Activated CD4-positive, alpha-beta memory T cell treated with anti-CD3 and anti-CD28 coated beads for 36 hours (primary cell): ENCODE measurements at regions not wholly inside any gene's neighbourhood (a gene's known extent, or its start where the extent isn't known, plus 50 kb on each side); places are given as distances from the start of the nearest gene placed in this dataset.

ENCODE experiments used
- CTCF ChIA-PET: fragments of 350-600 bp; sonication (Branson Sonifier 250); formaldehyde crosslinking; loops from one replicate; lab custom pipeline; 2021; ENCODE audit warnings: antibody characterized with exemption, inconsistent platforms; lab: Charles Lee
- POLR2A ChIA-PET: fragments of 350-600 bp; sonication (Branson Sonifier 250); formaldehyde crosslinking; loops from one replicate; lab custom pipeline; 2021; ENCODE audit warnings: antibody characterized with exemption; lab: Charles Lee
- DNase-seq: peaks from one replicate; pipeline ENCODE4 v3.0.0-alpha.2; 2020
- H3K27ac Mint-ChIP-seq: one replicate; pipeline ENCODE4 v1.8.0; 2021; ENCODE audit warnings: mixed read lengths
- H3K27me3 Mint-ChIP-seq: one replicate; pipeline ENCODE4 v1.8.0; 2021; ENCODE audit warnings: mixed read lengths
- H3K36me3 Mint-ChIP-seq: one replicate; pipeline ENCODE4 v1.8.0; 2021; ENCODE audit warnings: mixed read lengths
- H3K4me1 Mint-ChIP-seq: one replicate; pipeline ENCODE4 v1.8.0; 2021; ENCODE audit warnings: low read depth, mixed read lengths
- H3K4me3 Mint-ChIP-seq: one replicate; pipeline ENCODE4 v1.8.0; 2021; ENCODE audit warnings: mild to moderate bottlenecking, mixed read lengths
- H3K9me3 Mint-ChIP-seq: one replicate; pipeline ENCODE4 v1.8.0; 2021; ENCODE audit warnings: mixed read lengths
- intact Hi-C: fragments of 100-400 bp; cut with micrococcal nuclease; formaldehyde crosslinking; loops from one replicate; pipeline ENCODE4 v1.15.1; 2023

DNA sequence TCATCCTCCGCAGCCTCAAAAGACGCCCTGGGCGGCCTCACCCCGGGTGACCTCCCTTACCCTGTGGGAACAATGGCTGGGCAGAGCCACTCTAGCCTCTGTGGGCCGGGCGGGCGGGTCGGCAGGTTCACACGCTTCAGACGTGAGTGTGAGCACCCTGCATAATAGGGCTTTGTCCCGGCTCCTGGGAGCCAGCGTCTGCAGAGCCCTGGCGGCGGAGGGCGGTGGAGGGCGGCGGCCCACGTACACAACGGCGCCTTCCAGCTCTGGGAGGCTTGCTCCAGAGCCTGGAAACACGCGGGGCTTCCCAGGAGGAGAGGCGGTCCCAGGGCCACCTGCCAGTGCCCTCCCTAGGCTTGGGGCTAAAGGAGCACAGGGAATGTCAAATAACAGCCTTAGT is 205.6 kb downstream of the BCL11B start:
- ChIA-PET POLR2A (no interaction called here), CTCF (interaction anchor here (0.6 kb wide), 1 partner anchor 48 kb away, joined by 3 read pairs; no protein-coding TSS in a partner anchor)
- no peak overlapping the region for H3K27ac Mint-ChIP-seq

DNA sequence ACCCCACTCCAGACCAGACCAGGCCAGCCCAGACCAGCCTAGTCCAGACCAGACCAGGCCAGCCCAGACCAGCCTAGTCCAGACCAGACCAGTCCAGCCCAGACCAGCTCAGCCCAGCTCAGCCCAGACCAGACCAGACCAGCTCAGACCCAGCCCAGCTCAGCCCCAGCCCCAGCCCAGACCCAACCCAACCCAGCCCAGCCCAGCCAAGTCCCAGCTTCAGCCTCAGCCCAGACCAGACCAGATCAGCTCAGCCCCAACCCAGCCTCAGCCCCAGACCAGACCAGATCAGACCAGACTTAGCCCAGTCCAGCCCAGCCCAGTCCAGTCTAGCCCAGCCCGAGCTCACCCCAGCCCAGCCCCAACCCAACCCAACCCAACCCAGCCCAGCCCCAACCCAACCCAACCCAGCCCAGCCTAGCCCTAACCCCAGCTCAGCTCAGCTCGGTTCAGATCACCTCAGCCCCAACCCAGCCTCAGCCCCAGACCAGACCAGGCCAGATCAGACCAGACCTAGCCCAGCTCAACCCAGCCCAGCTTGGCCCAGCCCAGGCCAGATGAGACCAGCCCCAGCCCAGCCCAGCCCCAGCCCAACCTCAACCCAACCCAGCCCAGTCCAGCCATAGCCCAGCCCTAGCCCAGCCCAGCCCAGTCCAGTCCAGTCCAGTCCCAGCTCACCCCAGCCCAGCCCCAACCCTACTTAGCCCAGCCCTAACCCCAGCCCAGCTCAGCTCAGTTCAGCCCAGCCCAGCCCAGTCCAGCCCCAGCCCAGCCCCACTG is 204.7 kb downstream of the BCL11B start:
- POLR2A ChIA-PET, result no interaction called here
- intact Hi-C loops, result no loop called here
- no peak overlapping the region for H3K27ac Mint-ChIP-seq
- CTCF ChIA-PET, result interaction anchor here (0.6 kb wide), 1 partner anchor 47 kb away, joined by 3 read pairs; no protein-coding TSS in a partner anchor
- H3K36me3 Mint-ChIP-seq, result no peaks in the 10 kb centered on the region
- H3K27me3 Mint-ChIP-seq, result no peaks in the 10 kb centered on the region
- peaks cover 2% of the 10 kb centered on the region for H3K9me3 Mint-ChIP-seq
- H3K4me3 Mint-ChIP-seq, result no peak overlapping the region
- DNase-seq, result no peak
- H3K4me1 Mint-ChIP-seq, result no peaks in the 10 kb centered on the region

More for the DNA sequence above, 205.6 kb downstream of the BCL11B start:
- intact Hi-C loops, result no loop called here
- H3K4me1 Mint-ChIP-seq, result no peaks in the 10 kb centered on the region
- DNase-seq, result no peak
- no peak overlapping the region for H3K4me3 Mint-ChIP-seq
- no peaks in the 10 kb centered on the region for H3K9me3 Mint-ChIP-seq
- H3K36me3 Mint-ChIP-seq, result no peaks in the 10 kb centered on the region
- H3K27me3 Mint-ChIP-seq, result no peaks in the 10 kb centered on the region

DNA sequence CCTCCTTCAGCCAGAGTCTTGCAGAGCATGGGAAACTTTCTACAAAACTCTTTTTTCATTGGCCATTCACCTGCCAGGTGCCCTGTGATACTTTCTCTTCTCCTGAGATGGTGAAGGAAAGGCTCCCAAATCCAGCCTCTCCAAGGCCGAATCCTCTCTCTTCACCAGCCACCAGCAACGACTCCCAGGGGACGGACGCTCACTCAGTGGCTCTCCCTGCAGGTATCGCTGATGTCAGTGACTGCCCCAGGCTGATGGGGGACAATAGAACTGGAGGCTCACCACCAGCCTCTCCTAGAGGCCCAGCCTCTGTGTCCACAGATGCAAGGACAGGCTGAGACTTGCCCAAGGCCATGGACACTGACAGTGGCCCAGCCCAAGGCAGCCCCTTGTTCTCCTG is 204.1 kb downstream of the BCL11B start:
- H3K27ac Mint-ChIP-seq, result no peak overlapping the region
- no peaks in the 10 kb centered on the region for H3K36me3 Mint-ChIP-seq
- no peaks in the 10 kb centered on the region for H3K4me1 Mint-ChIP-seq
- ChIA-PET CTCF (no interaction called here), POLR2A (no interaction called here)
- intact Hi-C loops, result no loop called here
- H3K27me3 Mint-ChIP-seq, result no peaks in the 10 kb centered on the region
- no peak overlapping the region for H3K4me3 Mint-ChIP-seq
- H3K9me3 Mint-ChIP-seq, result peaks cover 2% of the 10 kb centered on the region
- no peak for DNase-seq

- intact Hi-C loops, result no loop called here
- no peaks in the 10 kb centered on the region for H3K36me3 Mint-ChIP-seq
- H3K4me3 Mint-ChIP-seq, result no peak overlapping the region
- no peak overlapping the region for H3K27ac Mint-ChIP-seq
- H3K4me1 Mint-ChIP-seq, result no peaks in the 10 kb centered on the region
- H3K9me3 Mint-ChIP-seq, result peaks cover 2% of the 10 kb centered on the region
- POLR2A ChIA-PET, result no interaction called here
- DNase-seq, result no peak
- no peaks in the 10 kb centered on the region for H3K27me3 Mint-ChIP-seq
- CTCF ChIA-PET, result no interaction called here
These were observed 202.1 kb downstream of the BCL11B start for GRCh38 chr14:99069946-99070345.

DNA sequence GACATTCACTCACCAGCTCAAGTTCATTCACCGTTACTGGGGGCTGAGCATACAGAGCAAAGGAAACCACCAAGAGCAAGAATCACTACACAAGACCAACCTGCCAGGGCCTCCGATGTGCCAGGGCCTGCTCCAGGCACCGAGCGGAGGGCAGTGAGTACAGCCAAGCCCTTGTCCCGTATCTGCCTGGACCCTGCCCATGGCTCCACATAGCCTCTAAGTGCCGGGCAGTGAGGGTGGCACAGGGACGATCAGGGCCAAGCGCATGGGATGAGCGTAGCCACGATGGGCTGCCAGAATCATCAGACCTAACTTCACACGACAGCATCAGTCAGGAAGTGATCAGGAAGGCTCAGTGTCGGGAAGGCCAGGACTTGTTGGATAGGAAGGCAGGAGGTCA is 199.6 kb downstream of the BCL11B start:
- no peak for DNase-seq
- POLR2A ChIA-PET, result no interaction called here
- H3K27me3 Mint-ChIP-seq, result no peaks in the 10 kb centered on the region
- CTCF ChIA-PET, result no interaction called here
- H3K4me1 Mint-ChIP-seq, result peaks cover 6% of the 10 kb centered on the region
- no peak overlapping the region for H3K27ac Mint-ChIP-seq
- H3K9me3 Mint-ChIP-seq, result peaks cover 2% of the 10 kb centered on the region
- intact Hi-C loops, result no loop called here
- no peaks in the 10 kb centered on the region for H3K36me3 Mint-ChIP-seq
- H3K4me3 Mint-ChIP-seq, result no peak overlapping the region

- intact Hi-C loops, result no loop called here
- ChIA-PET CTCF (no interaction called here), POLR2A (no interaction called here)
- H3K36me3 Mint-ChIP-seq, result no peaks in the 10 kb centered on the region
- H3K4me1 Mint-ChIP-seq, result peaks cover 6% of the 10 kb centered on the region
- no peak overlapping the region for H3K27ac Mint-ChIP-seq
- no peak for DNase-seq
- H3K9me3 Mint-ChIP-seq, result peaks cover 2% of the 10 kb centered on the region
- no peaks in the 10 kb centered on the region for H3K27me3 Mint-ChIP-seq
- no peak overlapping the region for H3K4me3 Mint-ChIP-seq
These were observed 199.0 kb downstream of the BCL11B start for GRCh38 chr14:99072956-99073355.

DNA sequence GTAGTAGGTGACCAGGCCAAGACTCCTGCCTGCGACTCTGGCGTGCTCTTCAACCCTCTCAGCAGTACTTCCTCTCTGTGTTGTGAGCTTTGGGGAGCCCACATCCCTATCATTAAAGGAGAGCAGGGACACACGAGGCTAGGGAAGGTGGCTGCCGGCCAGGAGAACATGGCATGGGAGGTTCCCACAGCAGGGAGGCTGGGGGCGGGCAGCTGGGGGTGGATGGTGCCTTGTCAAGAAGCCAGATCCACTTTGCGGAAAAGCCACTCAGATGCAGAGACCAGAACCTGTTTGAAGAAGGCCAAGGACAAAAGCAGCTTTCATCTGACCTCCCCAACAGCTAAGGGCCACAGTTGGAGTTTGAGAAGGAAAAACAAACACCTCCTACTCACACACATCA is 198.6 kb downstream of the BCL11B start:
- no peak overlapping the region for H3K4me3 Mint-ChIP-seq
- H3K27ac Mint-ChIP-seq, result no peak overlapping the region
- DNase-seq, result no peak
- ChIA-PET POLR2A (no interaction called here), CTCF (no interaction called here)
- intact Hi-C loops, result no loop called here
- H3K36me3 Mint-ChIP-seq, result no peaks in the 10 kb centered on the region
- H3K4me1 Mint-ChIP-seq, result peaks cover 6% of the 10 kb centered on the region
- H3K9me3 Mint-ChIP-seq, result peaks cover 2% of the 10 kb centered on the region
- H3K27me3 Mint-ChIP-seq, result no peaks in the 10 kb centered on the region

- CTCF ChIA-PET, result interaction anchor here (0.6 kb wide), 1 partner anchor 245 kb away, joined by 3 read pairs; no protein-coding TSS in a partner anchor
- Mint-ChIP-seq H3K36me3 (peaks cover 4% of the 10 kb centered on the region), H3K4me1 (peaks cover 6% of the 10 kb centered on the region), H3K4me3 (no peak overlapping the region), H3K27ac (no peak overlapping the region), H3K27me3 (no peaks in the 10 kb centered on the region), H3K9me3 (peaks cover 8% of the 10 kb centered on the region)
- POLR2A ChIA-PET, result no interaction called here
- DNase-seq, result no peak
- intact Hi-C loops, result no loop called here
These were observed 196.9 kb downstream of the BCL11B start for GRCh38 chr14:99075061-99075460.

DNA sequence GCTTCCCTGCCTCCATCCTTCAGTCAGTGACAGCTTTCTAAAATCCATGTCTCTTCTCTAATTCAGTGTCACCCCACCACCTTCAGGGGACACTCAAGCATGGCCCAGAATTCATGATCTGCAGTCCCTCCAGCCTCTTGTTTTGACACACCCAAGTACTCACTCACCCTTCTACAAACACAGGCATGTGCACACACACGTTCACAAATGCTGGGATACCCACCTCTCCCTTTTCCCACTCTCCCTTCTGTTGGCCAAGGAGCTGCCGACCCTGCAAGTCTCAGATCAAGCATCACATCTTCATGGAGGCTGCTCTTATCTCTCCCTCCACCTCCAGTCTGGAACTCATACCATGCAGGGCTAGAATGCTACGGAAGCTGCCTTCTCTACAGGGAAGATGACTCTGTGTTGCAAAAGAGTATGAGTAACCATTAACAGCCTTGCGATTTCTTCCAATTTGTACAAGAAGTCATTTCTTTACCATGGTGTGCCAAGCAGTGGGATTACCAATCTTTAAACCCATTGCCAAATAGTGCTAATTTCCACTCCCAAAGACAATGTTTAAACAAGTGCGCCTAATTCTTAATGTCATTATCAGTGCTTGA is 196.1 kb downstream of the BCL11B start:
- Mint-ChIP-seq H3K9me3 (peaks cover 16% of the 10 kb centered on the region), H3K27me3 (no peaks in the 10 kb centered on the region), H3K4me3 (no peak overlapping the region), H3K36me3 (peaks cover 11% of the 10 kb centered on the region), H3K4me1 (peaks cover 6% of the 10 kb centered on the region), H3K27ac (no peak overlapping the region)
- CTCF ChIA-PET, result no interaction called here
- DNase-seq, result no peak
- POLR2A ChIA-PET, result no interaction called here
- intact Hi-C loops, result no loop called here

DNA sequence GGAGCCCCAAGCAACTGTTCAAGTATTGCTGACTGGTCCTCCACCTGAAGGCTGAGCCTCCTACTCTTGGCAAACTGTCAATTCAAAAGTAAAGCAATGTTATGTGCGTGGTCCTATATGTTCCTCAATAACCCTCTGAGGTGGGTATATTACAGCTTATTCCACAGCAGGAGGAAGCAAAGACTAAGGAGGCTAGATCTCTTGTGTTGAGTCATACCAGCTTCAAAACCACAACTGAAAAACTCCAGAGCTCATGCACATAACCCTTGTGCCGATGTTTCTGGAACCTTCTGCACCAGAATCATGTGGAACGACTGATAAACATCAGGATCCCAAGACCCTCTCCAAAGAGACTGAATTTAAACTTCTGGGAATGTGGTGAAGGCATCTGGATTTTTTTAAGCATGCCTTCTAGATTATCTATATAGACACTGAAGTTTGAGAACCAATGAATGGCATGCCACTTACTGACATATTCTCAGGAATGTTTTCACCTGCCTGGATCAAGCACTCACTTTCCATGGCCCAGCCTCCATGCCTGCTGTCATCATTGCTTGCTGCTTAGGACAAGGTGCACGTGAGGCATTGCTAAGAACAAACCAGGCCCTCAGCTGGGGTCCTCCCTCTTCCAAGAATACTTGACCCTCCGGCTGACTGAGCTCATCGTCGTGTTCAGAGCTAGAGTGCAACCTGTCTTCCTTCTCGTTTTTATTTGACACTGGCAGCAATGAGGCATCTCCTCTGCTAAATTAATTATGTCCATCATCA is 194.7 kb downstream of the BCL11B start:
- peaks cover 6% of the 10 kb centered on the region for H3K4me1 Mint-ChIP-seq
- no peak overlapping the region for H3K27ac Mint-ChIP-seq
- H3K4me3 Mint-ChIP-seq, result no peak overlapping the region
- peaks cover 17% of the 10 kb centered on the region for H3K9me3 Mint-ChIP-seq
- ChIA-PET POLR2A (no interaction called here), CTCF (interaction anchor here (1.0 kb wide), 1 partner anchor 158 kb away, joined by 3 read pairs; no protein-coding TSS in a partner anchor)
- peaks cover 12% of the 10 kb centered on the region for H3K36me3 Mint-ChIP-seq
- DNase-seq, result no peak
- no peaks in the 10 kb centered on the region for H3K27me3 Mint-ChIP-seq
- intact Hi-C loops, result no loop called here

- DNase-seq, result no peak
- ChIA-PET CTCF (no interaction called here), POLR2A (no interaction called here)
- Mint-ChIP-seq H3K4me1 (peaks cover 6% of the 10 kb centered on the region), H3K27ac (no peak overlapping the region), H3K36me3 (peaks cover 12% of the 10 kb centered on the region), H3K9me3 (peaks cover 17% of the 10 kb centered on the region), H3K4me3 (no peak overlapping the region), H3K27me3 (no peaks in the 10 kb centered on the region)
- intact Hi-C loops, result no loop called here
These were observed 194.2 kb downstream of the BCL11B start for GRCh38 chr14:99077844-99078236.

DNA sequence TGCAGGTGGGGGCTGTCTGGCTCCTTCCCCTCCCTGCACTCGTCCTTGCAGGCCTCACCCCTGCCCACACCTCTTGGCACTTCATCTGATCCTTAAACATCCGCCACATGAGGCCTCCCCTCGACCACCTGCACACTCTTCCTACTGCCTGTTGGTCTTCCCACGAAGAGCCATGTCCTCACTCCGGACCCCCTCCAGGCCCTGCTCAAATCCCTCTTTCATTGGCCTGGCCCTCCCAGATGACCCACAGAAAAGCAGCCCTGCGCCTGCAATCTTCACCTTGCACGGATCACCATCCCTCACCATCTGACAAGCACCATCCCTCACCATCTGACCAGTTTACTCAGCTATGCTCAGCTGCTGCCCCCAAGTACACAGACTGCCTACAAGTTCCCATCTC is 193.6 kb downstream of the BCL11B start:
- Mint-ChIP-seq H3K9me3 (peaks cover 17% of the 10 kb centered on the region), H3K36me3 (peaks cover 12% of the 10 kb centered on the region), H3K27me3 (no peaks in the 10 kb centered on the region), H3K4me1 (peaks cover 6% of the 10 kb centered on the region), H3K27ac (no peak overlapping the region), H3K4me3 (no peak overlapping the region)
- intact Hi-C loops, result no loop called here
- ChIA-PET CTCF (no interaction called here), POLR2A (no interaction called here)
- no peak for DNase-seq
